ENCODE measurements at regions not wholly inside any gene's neighbourhood (a gene's known extent, or its start where the extent isn't known, plus 50 kb on each side); places are given as distances from the start of the nearest gene placed in this dataset.

- TF ChIP-seq POLR2A (IDR thresholded peaks at IDR 0.05) (no peak), EP300 (IDR thresholded peaks at IDR 0.05) (no peak)
Observed at GRCh38 chr5:74355041-74355824, 285.3 kb downstream of the ENC1 start.

Data from ovary (tissue), 1 donor.